ENCODE measurements at regions not wholly inside any gene's neighbourhood (a gene's known extent, or its start where the extent isn't known, plus 50 kb on each side); places are given as distances from the start of the nearest gene placed in this dataset.
"Not testable (repeated sequence)": the region's sequence is repeated elsewhere in the genome, so short reads cannot be mapped to it uniquely, and the experiment has no call there.

- H3K4me1 ChIP-seq (ENCODE audit: control insufficient read depth in 1 of 2, extremely low read depth in 1 of 2, insufficient read depth in 2 of 2, low read length in 2 of 2) = no peaks in the 10 kb centered on the region
- no peaks in the 10 kb centered on the region for H3K4me1 Mint-ChIP-seq
- DNase-seq = no peak
- H3K4me3 ChIP-seq (ENCODE audit: control insufficient read depth in 1 of 2, extremely low read depth in 1 of 2, low read length in 1 of 2) = no peak overlapping the region
- no peaks in the 10 kb centered on the region for H3K36me3 ChIP-seq (ENCODE audit: control insufficient read depth in 2 of 2, extremely low read depth in 1 of 2, insufficient read depth in 1 of 2, low read length in 1 of 2)
- no peaks in the 10 kb centered on the region for H3K9me3 Mint-ChIP-seq
- no peaks in the 10 kb centered on the region for H3K27me3 ChIP-seq (replicated peaks in 1 of 2; ENCODE audit: control insufficient read depth in 2 of 2, extremely low read depth in 1 of 2, insufficient read depth in 2 of 2, low read length in 1 of 2)
- H3K27ac ChIP-seq (ENCODE audit: low read length) = no peak overlapping the region
- H3K27me3 Mint-ChIP-seq = peaks cover 0 to 3% of the 10 kb centered on the region in 2 donors
- H3K27ac Mint-ChIP-seq = no peak overlapping the region
- WGBS (ENCODE audit: insufficient coverage) = no CpG with 5 or more reads among the region's 1 CpG
- H3K9me3 ChIP-seq = no peaks in the 10 kb centered on the region
- ATAC-seq (replicated peaks in 1 of 4) = no peak
- ChIA-PET POLR2A (interaction anchor here in 1 of 2 donors (0.6 kb wide), 1 partner anchor 299 kb away, joined by 4 read pairs; no protein-coding TSS in a partner anchor), CTCF (no interaction called here)
- H3K36me3 Mint-ChIP-seq = no peaks in the 10 kb centered on the region
- H3K4me3 Mint-ChIP-seq = no peak overlapping the region
These were observed 571.0 kb upstream of the KLHL4 start for GRCh38 chrX:86946569-86946968.

- Histone ChIP-seq H3K9me3 (no peaks in the 10 kb centered on the region), H3K36me3 (ENCODE audit: control insufficient read depth in 2 of 2, extremely low read depth in 1 of 2, insufficient read depth in 1 of 2, low read length in 1 of 2) (no peaks in the 10 kb centered on the region), H3K27me3 (replicated peaks in 1 of 2; ENCODE audit: control insufficient read depth in 2 of 2, extremely low read depth in 1 of 2, insufficient read depth in 2 of 2, low read length in 1 of 2) (no peaks in the 10 kb centered on the region), H3K4me1 (ENCODE audit: control insufficient read depth in 1 of 2, extremely low read depth in 1 of 2, insufficient read depth in 2 of 2, low read length in 2 of 2) (no peaks in the 10 kb centered on the region), H3K27ac (ENCODE audit: low read length) (no peak overlapping the region), H3K4me3 (ENCODE audit: control insufficient read depth in 1 of 2, extremely low read depth in 1 of 2, low read length in 1 of 2) (no peak overlapping the region)
- H3K9me3 Mint-ChIP-seq = peaks cover 0 to 7% (median 0%) of the 10 kb centered on the region in 3 donors
- POLR2A ChIA-PET = no interaction called here
- peaks cover 0 to 3% of the 10 kb centered on the region in 2 donors for H3K27me3 Mint-ChIP-seq
- no peaks in the 10 kb centered on the region for H3K36me3 Mint-ChIP-seq
- ATAC-seq (replicated peaks in 1 of 4) (no peak), DNase-seq (no peak)
- CTCF ChIA-PET = no interaction called here
- no peak overlapping the region for H3K4me3 Mint-ChIP-seq
- H3K4me1 Mint-ChIP-seq = no peaks in the 10 kb centered on the region
- H3K27ac Mint-ChIP-seq = no peak overlapping the region
These were observed 553.3 kb upstream of the KLHL4 start for GRCh38 chrX:86964321-86964720.

GRCh38 chrX:86981326-86981879 lies 536.2 kb upstream of the KLHL4 start:
- POLR2A ChIA-PET = no interaction called here
- Mint-ChIP-seq H3K36me3 (no peaks in the 10 kb centered on the region), H3K4me1 (no peaks in the 10 kb centered on the region), H3K27ac (no peak overlapping the region), H3K27me3 (peaks cover 0 to 4% of the 10 kb centered on the region in 2 donors), H3K9me3 (peaks cover 0 to 3% (median 0%) of the 10 kb centered on the region in 3 donors), H3K4me3 (no peak overlapping the region)
- Histone ChIP-seq H3K4me3 (ENCODE audit: control insufficient read depth in 1 of 2, extremely low read depth in 1 of 2, low read length in 1 of 2) (no peak overlapping the region), H3K27me3 (replicated peaks in 1 of 2; ENCODE audit: control insufficient read depth in 2 of 2, extremely low read depth in 1 of 2, insufficient read depth in 2 of 2, low read length in 1 of 2) (no peaks in the 10 kb centered on the region), H3K4me1 (ENCODE audit: control insufficient read depth in 1 of 2, extremely low read depth in 1 of 2, insufficient read depth in 2 of 2, low read length in 2 of 2) (no peaks in the 10 kb centered on the region), H3K27ac (ENCODE audit: low read length) (no peak overlapping the region), H3K36me3 (ENCODE audit: control insufficient read depth in 2 of 2, extremely low read depth in 1 of 2, insufficient read depth in 1 of 2, low read length in 1 of 2) (no peaks in the 10 kb centered on the region), H3K9me3 (no peaks in the 10 kb centered on the region)
- CTCF ChIA-PET = no interaction called here
- 100% methylated on average over 1 of the region's 2 CpGs for WGBS (ENCODE audit: insufficient coverage)
- ATAC-seq (replicated peaks in 1 of 4) (no peak), DNase-seq (no peak)

GRCh38 chrX:86987351-86987750 lies 530.3 kb upstream of the KLHL4 start:
- WGBS (ENCODE audit: insufficient coverage) = no CpG with 5 or more reads among the region's 4 CpGs
- DNase-seq; CTCF ChIA-PET; H3K9me3 Mint-ChIP-seq; H3K4me3 ChIP-seq (ENCODE audit: control insufficient read depth in 1 of 2, extremely low read depth in 1 of 2, low read length in 1 of 2); ATAC-seq (replicated peaks in 1 of 4); H3K36me3 Mint-ChIP-seq; H3K27me3 ChIP-seq (replicated peaks in 1 of 2; ENCODE audit: control insufficient read depth in 2 of 2, extremely low read depth in 1 of 2, insufficient read depth in 2 of 2, low read length in 1 of 2); H3K36me3 ChIP-seq (ENCODE audit: control insufficient read depth in 2 of 2, extremely low read depth in 1 of 2, insufficient read depth in 1 of 2, low read length in 1 of 2); H3K27ac Mint-ChIP-seq; H3K9me3 ChIP-seq; H3K27ac ChIP-seq (ENCODE audit: low read length); H3K27me3 Mint-ChIP-seq; H3K4me3 Mint-ChIP-seq; POLR2A ChIA-PET; H3K4me1 ChIP-seq (ENCODE audit: control insufficient read depth in 1 of 2, extremely low read depth in 1 of 2, insufficient read depth in 2 of 2, low read length in 2 of 2); H3K4me1 Mint-ChIP-seq: not testable (repeated sequence)

- Histone ChIP-seq H3K4me1 (ENCODE audit: control insufficient read depth in 1 of 2, extremely low read depth in 1 of 2, insufficient read depth in 2 of 2, low read length in 2 of 2) (no peaks in the 10 kb centered on the region), H3K9me3 (no peaks in the 10 kb centered on the region), H3K4me3 (ENCODE audit: control insufficient read depth in 1 of 2, extremely low read depth in 1 of 2, low read length in 1 of 2) (no peak overlapping the region), H3K27me3 (replicated peaks in 1 of 2; ENCODE audit: control insufficient read depth in 2 of 2, extremely low read depth in 1 of 2, insufficient read depth in 2 of 2, low read length in 1 of 2) (no peaks in the 10 kb centered on the region), H3K36me3 (ENCODE audit: control insufficient read depth in 2 of 2, extremely low read depth in 1 of 2, insufficient read depth in 1 of 2, low read length in 1 of 2) (no peaks in the 10 kb centered on the region), H3K27ac (ENCODE audit: low read length) (no peak overlapping the region)
- POLR2A ChIA-PET = interaction anchor here in 1 of 2 donors (0.5 kb wide), 1 partner anchor 1557 kb away, joined by 4 read pairs; no protein-coding TSS in a partner anchor
- no peaks in the 10 kb centered on the region for H3K36me3 Mint-ChIP-seq
- no peak overlapping the region for H3K27ac Mint-ChIP-seq
- H3K4me1 Mint-ChIP-seq = no peaks in the 10 kb centered on the region
- H3K9me3 Mint-ChIP-seq = peaks cover 0 to 9% (median 0%) of the 10 kb centered on the region in 3 donors
- DNase-seq (no peak), ATAC-seq (replicated peaks in 1 of 4) (no peak)
- no peak overlapping the region for H3K4me3 Mint-ChIP-seq
- H3K27me3 Mint-ChIP-seq = peaks cover 0 to 3% of the 10 kb centered on the region in 2 donors
- CTCF ChIA-PET = no interaction called here
These were observed 514.6 kb upstream of the KLHL4 start for GRCh38 chrX:87003031-87003430.

GRCh38 chrX:87005183-87005582 lies 512.4 kb upstream of the KLHL4 start:
- Mint-ChIP-seq H3K4me1 (no peaks in the 10 kb centered on the region), H3K27ac (no peak overlapping the region), H3K27me3 (peaks cover 0 to 4% of the 10 kb centered on the region in 2 donors), H3K36me3 (no peaks in the 10 kb centered on the region), H3K9me3 (peaks cover 0 to 9% (median 0%) of the 10 kb centered on the region in 3 donors), H3K4me3 (no peak overlapping the region)
- no peaks in the 10 kb centered on the region for H3K36me3 ChIP-seq (ENCODE audit: control insufficient read depth in 2 of 2, extremely low read depth in 1 of 2, insufficient read depth in 1 of 2, low read length in 1 of 2)
- no peaks in the 10 kb centered on the region for H3K9me3 ChIP-seq
- no peak overlapping the region for H3K4me3 ChIP-seq (ENCODE audit: control insufficient read depth in 1 of 2, extremely low read depth in 1 of 2, low read length in 1 of 2)
- no peaks in the 10 kb centered on the region for H3K27me3 ChIP-seq (replicated peaks in 1 of 2; ENCODE audit: control insufficient read depth in 2 of 2, extremely low read depth in 1 of 2, insufficient read depth in 2 of 2, low read length in 1 of 2)
- ATAC-seq (replicated peaks in 1 of 4) = no peak
- H3K27ac ChIP-seq (ENCODE audit: low read length) = no peak overlapping the region
- H3K4me1 ChIP-seq (ENCODE audit: control insufficient read depth in 1 of 2, extremely low read depth in 1 of 2, insufficient read depth in 2 of 2, low read length in 2 of 2) = no peaks in the 10 kb centered on the region
- no peak for DNase-seq
- ChIA-PET POLR2A (no interaction called here), CTCF (no interaction called here)
- WGBS (ENCODE audit: insufficient coverage) = no CpG with 5 or more reads among the region's 3 CpGs

GRCh38 chrX:87005885-87006284 lies 511.7 kb upstream of the KLHL4 start:
- Histone ChIP-seq H3K9me3 (no peaks in the 10 kb centered on the region), H3K27me3 (replicated peaks in 1 of 2; ENCODE audit: control insufficient read depth in 2 of 2, extremely low read depth in 1 of 2, insufficient read depth in 2 of 2, low read length in 1 of 2) (no peaks in the 10 kb centered on the region), H3K36me3 (ENCODE audit: control insufficient read depth in 2 of 2, extremely low read depth in 1 of 2, insufficient read depth in 1 of 2, low read length in 1 of 2) (no peaks in the 10 kb centered on the region), H3K4me3 (ENCODE audit: control insufficient read depth in 1 of 2, extremely low read depth in 1 of 2, low read length in 1 of 2) (no peak overlapping the region), H3K27ac (ENCODE audit: low read length) (no peak overlapping the region), H3K4me1 (ENCODE audit: control insufficient read depth in 1 of 2, extremely low read depth in 1 of 2, insufficient read depth in 2 of 2, low read length in 2 of 2) (no peaks in the 10 kb centered on the region)
- ChIA-PET CTCF (no interaction called here), POLR2A (no interaction called here)
- H3K4me3 Mint-ChIP-seq = no peak overlapping the region
- no peak for ATAC-seq (replicated peaks in 1 of 4)
- no peak overlapping the region for H3K27ac Mint-ChIP-seq
- DNase-seq = no peak
- no peaks in the 10 kb centered on the region for H3K36me3 Mint-ChIP-seq
- peaks cover 0 to 9% (median 0%) of the 10 kb centered on the region in 3 donors for H3K9me3 Mint-ChIP-seq
- H3K4me1 Mint-ChIP-seq = no peaks in the 10 kb centered on the region
- H3K27me3 Mint-ChIP-seq = peaks cover 0 to 4% of the 10 kb centered on the region in 2 donors

All from T-cell (primary cell).